AG20443 (cell line): ENCODE measurements at regions not wholly inside any gene's neighbourhood (a gene's known extent, or its start where the extent isn't known, plus 50 kb on each side); places are given as distances from the start of the nearest gene placed in this dataset.

Experiments used
- DNase-seq: peaks from one replicate; pipeline ENCODE4 v3.0.0; 2012; ENCODE audit warnings: low spot score, mixed read lengths

DNA sequence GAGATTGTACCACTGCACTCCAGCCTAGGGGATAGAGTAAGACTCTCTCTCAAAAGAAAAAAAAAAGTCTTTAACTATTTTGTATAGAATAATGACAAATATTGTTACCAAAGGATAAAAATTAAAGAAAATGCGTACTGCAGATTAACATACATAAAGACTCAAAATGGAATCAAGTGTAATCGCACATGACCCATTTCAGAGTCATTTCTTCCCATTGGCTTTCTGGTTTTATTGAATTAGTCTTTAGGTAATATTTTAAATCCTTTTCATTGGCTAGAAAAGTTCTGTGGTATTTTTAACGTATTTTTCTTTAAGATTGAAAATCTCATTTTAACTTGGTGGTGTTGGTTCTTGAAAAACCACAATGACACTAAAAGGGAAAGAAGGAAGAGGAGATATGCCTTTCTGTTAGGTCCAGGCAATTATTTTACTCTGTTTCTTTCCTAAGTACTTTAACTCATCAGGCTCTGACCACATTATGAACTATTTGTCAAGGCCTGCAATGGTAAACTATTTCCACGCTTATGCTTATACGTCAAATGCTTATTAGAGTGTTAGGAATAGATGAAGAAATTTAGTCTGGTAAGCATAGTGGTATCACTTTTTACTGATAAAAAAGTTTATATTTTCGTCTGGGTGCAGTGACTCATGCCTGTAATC lies 52.3 kb downstream of the PLEKHG1 start:
- DNase-seq = no peak

DNA sequence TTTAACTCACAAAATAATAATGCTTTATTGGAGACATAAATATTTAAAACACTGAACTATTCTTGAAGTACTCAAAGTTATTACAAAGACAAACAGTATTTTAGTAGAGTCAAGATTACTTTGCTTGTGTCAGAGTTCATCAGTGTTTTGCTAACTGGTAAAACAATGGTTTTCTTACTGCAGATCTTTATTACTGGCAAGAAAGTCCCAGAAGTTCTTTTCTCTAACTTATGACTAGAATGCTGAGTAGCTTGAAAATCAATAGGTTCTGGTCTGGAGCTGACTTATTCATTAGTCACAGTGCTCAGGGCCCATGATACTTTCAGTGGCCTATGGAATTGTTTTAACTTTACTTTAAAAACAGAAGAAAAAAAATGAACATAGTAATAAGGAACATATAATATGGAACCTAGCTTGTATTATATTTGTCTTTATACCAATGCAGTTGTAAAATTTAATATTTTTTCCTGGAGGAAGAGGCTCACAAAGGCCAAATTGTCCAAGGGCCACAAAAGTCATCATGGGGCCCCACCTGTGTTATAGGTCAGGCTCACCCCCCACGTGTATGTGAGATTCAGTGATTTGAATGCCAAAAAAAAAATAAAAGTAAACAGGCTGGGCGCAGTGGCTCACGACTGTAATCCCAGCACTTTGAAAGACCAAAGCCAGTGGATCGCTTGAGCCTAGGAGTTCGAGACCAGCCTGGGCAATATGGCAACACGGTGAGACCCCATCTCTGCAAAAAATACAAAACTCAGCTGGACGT lies 53.3 kb downstream of the PLEKHG1 start:
- no peak for DNase-seq

GRCh38 chr6:150654608-150655007 lies 54.9 kb downstream of the PLEKHG1 start:
- no peak for DNase-seq

GRCh38 chr6:150656156-150656555 lies 56.5 kb downstream of the PLEKHG1 start:
- no peak for DNase-seq

- DNase-seq = no peak
Observed at GRCh38 chr6:150658421-150658820, 58.7 kb downstream of the PLEKHG1 start.

- DNase-seq = no peak
Observed at GRCh38 chr6:150659046-150659763, 59.5 kb downstream of the PLEKHG1 start.

DNA sequence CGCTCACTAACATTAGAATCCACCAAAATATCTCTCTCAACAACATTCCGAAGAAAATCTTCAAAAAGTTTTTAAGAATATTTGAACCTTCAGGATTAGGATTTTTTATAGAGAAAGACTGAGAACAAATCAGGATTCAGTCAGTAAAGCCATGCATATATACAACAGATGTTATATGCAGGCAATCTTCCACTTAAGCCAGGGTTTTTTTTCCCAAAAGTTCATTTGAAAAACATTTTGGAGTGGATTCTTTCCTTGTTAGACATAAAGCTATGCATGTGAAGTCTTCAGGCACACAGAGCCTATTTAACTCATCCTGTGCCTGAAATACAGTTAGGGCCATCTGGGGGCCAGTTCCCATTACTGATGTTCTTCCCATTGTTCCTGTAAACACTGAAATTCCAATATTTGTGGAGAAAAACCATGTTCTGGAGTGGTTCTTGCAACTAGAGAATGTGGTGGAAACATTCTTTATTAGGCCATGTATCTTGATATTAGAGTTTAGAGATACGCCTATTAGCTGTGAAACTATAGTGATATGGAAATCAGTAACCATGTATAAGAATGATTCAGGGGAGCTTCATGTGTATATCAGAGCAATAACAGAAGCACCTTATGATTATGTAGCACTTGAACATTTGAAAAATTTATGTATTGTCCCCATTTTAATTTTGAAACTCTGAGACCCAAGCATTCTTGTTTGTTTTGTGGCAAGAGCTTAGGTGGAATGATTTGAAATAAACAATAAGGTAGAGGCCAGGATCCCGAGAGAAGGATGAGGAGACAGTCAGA lies 61.7 kb downstream of the PLEKHG1 start:
- no peak for DNase-seq

GRCh38 chr6:150662814-150663213 lies 63.1 kb downstream of the PLEKHG1 start:
- no peak for DNase-seq

GRCh38 chr6:150664091-150664490 lies 64.4 kb downstream of the PLEKHG1 start:
- no peak for DNase-seq

GRCh38 chr6:150666071-150666470 lies 66.4 kb downstream of the PLEKHG1 start:
- DNase-seq = no peak

DNA sequence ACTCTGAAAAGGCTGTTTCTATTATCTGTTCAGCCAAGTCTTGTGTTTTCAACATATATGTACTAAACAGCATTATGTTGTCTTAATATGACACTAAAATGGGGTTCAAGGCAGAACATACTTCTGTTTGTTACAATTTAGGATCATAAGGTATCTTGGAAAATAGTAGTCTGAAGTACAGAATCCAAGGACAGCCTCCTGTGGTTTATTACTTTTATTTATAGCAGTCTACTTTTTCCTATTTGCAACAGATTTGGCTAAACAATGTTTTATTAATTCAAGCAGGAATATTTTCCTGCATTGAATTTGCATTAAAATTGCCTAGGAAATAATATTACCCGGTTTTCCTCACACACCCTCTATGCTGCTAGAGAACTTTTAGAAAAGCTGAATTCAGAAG lies 67.7 kb downstream of the PLEKHG1 start:
- DNase-seq = no peak

GRCh38 chr6:150667977-150668716 lies 68.5 kb downstream of the PLEKHG1 start:
- DNase-seq = peak; percentile 79

- no peak for DNase-seq
Observed at GRCh38 chr6:150668900-150669302, 69.2 kb downstream of the PLEKHG1 start.

GRCh38 chr6:150670311-150670710 lies 70.6 kb downstream of the PLEKHG1 start:
- DNase-seq = no peak

DNA sequence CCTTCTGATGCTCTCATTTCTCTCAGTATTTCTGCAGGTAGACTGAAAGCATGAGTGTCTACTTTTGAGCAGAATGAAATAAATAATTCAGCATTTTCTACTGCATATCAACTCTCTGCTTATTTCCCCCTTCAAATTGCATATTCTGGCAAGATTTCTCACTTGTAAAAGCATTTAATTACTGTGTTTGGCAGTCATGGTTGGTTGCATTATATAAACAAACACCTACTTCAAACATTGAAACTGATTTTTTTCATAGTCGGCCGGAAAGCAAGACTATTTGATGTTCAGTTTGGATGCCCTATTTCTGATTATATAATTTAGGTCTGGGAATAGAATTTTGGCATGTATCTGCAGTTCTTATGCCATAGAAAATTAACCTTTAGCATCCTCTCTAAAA lies 73.1 kb downstream of the PLEKHG1 start:
- DNase-seq = no peak

- DNase-seq = no peak
Observed at GRCh38 chr6:150673720-150674346, 74.1 kb downstream of the PLEKHG1 start.

GRCh38 chr6:150676344-150676743 lies 76.7 kb downstream of the PLEKHG1 start:
- DNase-seq = no peak

DNA sequence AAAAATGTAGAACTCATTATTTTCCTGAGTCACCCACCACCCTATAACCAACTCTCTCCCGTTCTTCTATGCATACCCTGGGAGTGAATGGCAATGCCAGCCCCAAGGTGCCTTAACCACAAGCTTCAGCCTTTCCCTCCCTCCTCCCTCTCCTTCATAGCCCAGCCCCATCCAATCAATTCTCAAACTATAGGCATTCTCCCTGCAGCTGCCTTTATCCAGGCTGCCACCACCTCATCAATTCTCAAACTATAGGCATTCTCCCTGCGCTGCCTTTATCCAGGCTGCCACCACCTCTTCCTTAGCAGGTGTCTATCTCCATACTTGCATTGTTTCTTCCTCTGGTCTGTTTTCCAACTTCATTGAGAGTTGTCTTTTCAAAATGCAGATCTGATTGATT lies 77.1 kb downstream of the PLEKHG1 start:
- DNase-seq = no peak

- DNase-seq = no peak
Observed at GRCh38 chr6:150680510-150680909, 80.8 kb downstream of the PLEKHG1 start.

- no peak for DNase-seq
Observed at GRCh38 chr6:150681578-150682395, 82.1 kb downstream of the PLEKHG1 start.
